SK-N-SH treated with all-trans-retinoic acid at 6 μM for 48 hours (cell line): ENCODE measurements at regions not wholly inside any gene's neighbourhood (a gene's known extent, or its start where the extent isn't known, plus 50 kb on each side); places are given as distances from the start of the nearest gene placed in this dataset.

Source experiments
- ARNTL ChIP-seq: fragments of 450-650 bp; formaldehyde crosslinking; IDR thresholded peaks from 2 replicates; pipeline ENCODE4 v1.5.0; 2020; ENCODE audit warnings: low read depth, mild to moderate bottlenecking, moderate library complexity, borderline replicate concordance
- TCF4 ChIP-seq: fragments of 250-450 bp; sonication (Bioruptor Pico); IDR thresholded peaks from 2 replicates; pipeline ENCODE4 v1.8.0; 2021; ENCODE audit warnings: mild to moderate bottlenecking, moderate library complexity, borderline replicate concordance
- TOX ChIP-seq: fragments of 250-450 bp; sonication (Bioruptor Pico); IDR thresholded peaks from 2 replicates; pipeline ENCODE4 v1.8.0; 2021; ENCODE audit warnings: mild to moderate bottlenecking, moderate library complexity, borderline replicate concordance
- ZNF70 ChIP-seq: fragments of 450-650 bp; formaldehyde crosslinking; IDR thresholded peaks from 2 replicates; pipeline ENCODE4 v1.5.0; 2020; ENCODE audit warnings: mild to moderate bottlenecking, moderate library complexity
- ZNF8 ChIP-seq: fragments of 450-650 bp; formaldehyde crosslinking; IDR thresholded peaks from 2 replicates; pipeline ENCODE4 v1.5.0; 2020; ENCODE audit warnings: mild to moderate bottlenecking, moderate library complexity
- TF ChIP-seq, protein P1 (sequence below): fragments of 250-450 bp; sonication (Bioruptor Pico); IDR thresholded peaks from 2 replicates; pipeline ENCODE4 v1.5.1; 2021; ENCODE audit warnings: mild to moderate bottlenecking, moderate library complexity
- TF ChIP-seq, protein P2 (sequence below): fragments of 250-450 bp; sonication (Bioruptor Pico); IDR thresholded peaks from 2 replicates; pipeline ENCODE4 v1.8.0; 2020; ENCODE audit warnings: mild to moderate bottlenecking, moderate library complexity, borderline replicate concordance

DNA sequence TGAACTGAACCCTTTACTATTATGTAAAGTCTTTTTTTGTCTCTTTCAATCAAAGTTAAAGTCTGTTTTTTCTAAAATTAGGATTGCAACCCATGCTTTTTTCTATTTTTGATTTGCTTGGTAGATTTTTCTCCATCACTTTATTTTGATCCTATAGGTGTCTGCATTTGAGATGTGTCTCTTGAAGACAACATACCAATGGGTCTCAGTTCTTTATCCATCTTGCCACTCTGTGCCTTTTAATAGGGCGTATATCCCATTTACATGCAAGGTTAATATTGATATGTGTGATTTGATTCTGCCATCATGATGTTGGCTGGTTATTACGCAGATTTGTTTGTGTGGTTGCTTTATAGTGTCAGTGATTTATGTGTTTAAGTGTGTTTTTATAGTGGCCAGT lies 436.0 kb upstream of the SEMA6A start:
- TF ChIP-seq ARNTL (no peak), TOX (CRISPR knock-in tag) (no peak), ZNF70 (CRISPR knock-in tag) (no peak), TCF4 (CRISPR knock-in tag) (no peak), ZNF8 (CRISPR knock-in tag) (no peak)
- TF ChIP-seq, protein P1, sequence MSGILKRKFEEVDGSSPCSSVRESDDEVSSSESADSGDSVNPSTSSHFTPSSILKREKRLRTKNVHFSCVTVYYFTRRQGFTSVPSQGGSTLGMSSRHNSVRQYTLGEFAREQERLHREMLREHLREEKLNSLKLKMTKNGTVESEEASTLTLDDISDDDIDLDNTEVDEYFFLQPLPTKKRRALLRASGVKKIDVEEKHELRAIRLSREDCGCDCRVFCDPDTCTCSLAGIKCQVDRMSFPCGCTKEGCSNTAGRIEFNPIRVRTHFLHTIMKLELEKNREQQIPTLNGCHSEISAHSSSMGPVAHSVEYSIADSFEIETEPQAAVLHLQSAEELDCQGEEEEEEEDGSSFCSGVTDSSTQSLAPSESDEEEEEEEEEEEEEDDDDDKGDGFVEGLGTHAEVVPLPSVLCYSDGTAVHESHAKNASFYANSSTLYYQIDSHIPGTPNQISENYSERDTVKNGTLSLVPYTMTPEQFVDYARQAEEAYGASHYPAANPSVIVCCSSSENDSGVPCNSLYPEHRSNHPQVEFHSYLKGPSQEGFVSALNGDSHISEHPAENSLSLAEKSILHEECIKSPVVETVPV (CRISPR knock-in tag): no peak
- TF ChIP-seq, protein P2, sequence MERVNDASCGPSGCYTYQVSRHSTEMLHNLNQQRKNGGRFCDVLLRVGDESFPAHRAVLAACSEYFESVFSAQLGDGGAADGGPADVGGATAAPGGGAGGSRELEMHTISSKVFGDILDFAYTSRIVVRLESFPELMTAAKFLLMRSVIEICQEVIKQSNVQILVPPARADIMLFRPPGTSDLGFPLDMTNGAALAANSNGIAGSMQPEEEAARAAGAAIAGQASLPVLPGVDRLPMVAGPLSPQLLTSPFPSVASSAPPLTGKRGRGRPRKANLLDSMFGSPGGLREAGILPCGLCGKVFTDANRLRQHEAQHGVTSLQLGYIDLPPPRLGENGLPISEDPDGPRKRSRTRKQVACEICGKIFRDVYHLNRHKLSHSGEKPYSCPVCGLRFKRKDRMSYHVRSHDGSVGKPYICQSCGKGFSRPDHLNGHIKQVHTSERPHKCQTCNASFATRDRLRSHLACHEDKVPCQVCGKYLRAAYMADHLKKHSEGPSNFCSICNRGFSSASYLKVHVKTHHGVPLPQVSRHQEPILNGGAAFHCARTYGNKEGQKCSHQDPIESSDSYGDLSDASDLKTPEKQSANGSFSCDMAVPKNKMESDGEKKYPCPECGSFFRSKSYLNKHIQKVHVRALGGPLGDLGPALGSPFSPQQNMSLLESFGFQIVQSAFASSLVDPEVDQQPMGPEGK (CRISPR knock-in tag): no peak
